SJSA1 (cell line): ENCODE measurements at regions not wholly inside any gene's neighbourhood (a gene's known extent, or its start where the extent isn't known, plus 50 kb on each side); places are given as distances from the start of the nearest gene placed in this dataset.

ENCODE experiments used
- DNase-seq, 2 experiments: peaks; one replicate each; pipeline ENCODE4 v3.0.0-alpha.2; 2015 to 2020; ENCODE audit warnings: low spot score in 2 of 2, low read depth in 1 of 2
- H3K27ac ChIP-seq: fragments of 250-450 bp; sonication (Bioruptor Pico); 2 replicates; pipeline ENCODE4 v1.5.1; 2020; ENCODE audit warnings: mild to moderate bottlenecking, moderate library complexity
- H3K27me3 ChIP-seq: fragments of 250-450 bp; sonication (Bioruptor Pico); replicated peaks from 2 replicates; pipeline ENCODE4 v1.5.1; 2020; ENCODE audit warnings: mild to moderate bottlenecking, moderate library complexity
- H3K36me3 ChIP-seq: fragments of 250-450 bp; sonication (Bioruptor Pico); 2 replicates; pipeline ENCODE4 v1.5.1; 2020; ENCODE audit warnings: mild to moderate bottlenecking
- H3K4me1 ChIP-seq: fragments of 250-450 bp; sonication (Bioruptor Pico); replicated peaks from 2 replicates; pipeline ENCODE4 v1.6.1; 2021; ENCODE audit warnings: mild to moderate bottlenecking
- H3K4me3 ChIP-seq: fragments of 250-450 bp; sonication (Bioruptor Pico); 2 replicates; pipeline ENCODE4 v1.5.1; 2020; ENCODE audit warnings: mild to moderate bottlenecking
- H3K9me3 ChIP-seq: fragments of 250-450 bp; sonication (Bioruptor Pico); replicated peaks from 2 replicates; pipeline ENCODE4 v1.5.1; 2020; ENCODE audit warnings: mild to moderate bottlenecking

GRCh38 chr12:113601656-113602263 is 130.1 kb upstream of the LHX5 start:
- no peaks in the 10 kb centered on the region for H3K4me1 ChIP-seq
- no peaks in the 10 kb centered on the region for H3K36me3 ChIP-seq
- no peak for DNase-seq
- no peak overlapping the region for H3K4me3 ChIP-seq
- no peaks in the 10 kb centered on the region for H3K9me3 ChIP-seq
- H3K27me3 ChIP-seq: peaks cover 3% of the 10 kb centered on the region; the same call in 1 of the 2 replicates
- H3K27ac ChIP-seq: no peak overlapping the region

- Histone ChIP-seq H3K4me3 (no peak overlapping the region), H3K9me3 (0 out of 2 replicates have a peak, but pooled peaks cover 2% of the 10 kb centered on the region), H3K27me3 (peaks cover 3% of the 10 kb centered on the region; the same call in 1 of the 2 replicates), H3K4me1 (no peaks in the 10 kb centered on the region), H3K27ac (no peak overlapping the region), H3K36me3 (no peaks in the 10 kb centered on the region)
- no peak for DNase-seq
These were observed 127.2 kb upstream of the LHX5 start for GRCh38 chr12:113598815-113599406.

- 0 out of 2 replicates have a peak, but pooled peaks cover 2% of the 10 kb centered on the region for H3K9me3 ChIP-seq
- DNase-seq: no peak
- H3K4me1 ChIP-seq: no peaks in the 10 kb centered on the region
- H3K4me3 ChIP-seq: no peak overlapping the region
- H3K27me3 ChIP-seq: peaks cover 3% of the 10 kb centered on the region
- no peak overlapping the region for H3K27ac ChIP-seq
- no peaks in the 10 kb centered on the region for H3K36me3 ChIP-seq
These were observed 123.3 kb upstream of the LHX5 start for GRCh38 chr12:113594967-113595366.

- H3K27ac ChIP-seq: no peak overlapping the region
- H3K4me3 ChIP-seq: no peak overlapping the region
- no peak for DNase-seq
- H3K27me3 ChIP-seq: no peaks in the 10 kb centered on the region; the same call in 1 of the 2 replicates
- H3K9me3 ChIP-seq: 0 out of 2 replicates have a peak, but pooled peaks cover 2% of the 10 kb centered on the region
- no peaks in the 10 kb centered on the region for H3K4me1 ChIP-seq
- no peaks in the 10 kb centered on the region for H3K36me3 ChIP-seq
These were observed 119.9 kb upstream of the LHX5 start for GRCh38 chr12:113591480-113591974.

GRCh38 chr12:113589437-113589836 is 117.8 kb upstream of the LHX5 start:
- no peaks in the 10 kb centered on the region; the same call in 1 of the 2 replicates for H3K27me3 ChIP-seq
- H3K27ac ChIP-seq: no peak overlapping the region
- no peak overlapping the region for H3K4me3 ChIP-seq
- no peak for DNase-seq
- no peaks in the 10 kb centered on the region for H3K4me1 ChIP-seq
- H3K9me3 ChIP-seq: no peaks in the 10 kb centered on the region
- no peaks in the 10 kb centered on the region for H3K36me3 ChIP-seq

- no peak overlapping the region for H3K27ac ChIP-seq
- no peaks in the 10 kb centered on the region; the same call in 1 of the 2 replicates for H3K27me3 ChIP-seq
- DNase-seq: no peak
- H3K36me3 ChIP-seq: no peaks in the 10 kb centered on the region
- H3K4me3 ChIP-seq: no peak overlapping the region
- no peaks in the 10 kb centered on the region for H3K9me3 ChIP-seq
- H3K4me1 ChIP-seq: no peaks in the 10 kb centered on the region
These were observed 116.0 kb upstream of the LHX5 start for GRCh38 chr12:113587720-113588119.

GRCh38 chr12:113586461-113586860 is 114.8 kb upstream of the LHX5 start:
- Histone ChIP-seq H3K9me3 (no peaks in the 10 kb centered on the region), H3K4me1 (no peaks in the 10 kb centered on the region), H3K36me3 (no peaks in the 10 kb centered on the region), H3K27ac (no peak overlapping the region), H3K27me3 (no peaks in the 10 kb centered on the region), H3K4me3 (no peak overlapping the region)
- DNase-seq: no peak

- no peak overlapping the region for H3K27ac ChIP-seq
- DNase-seq: no peak
- no peaks in the 10 kb centered on the region for H3K9me3 ChIP-seq
These were observed 111.0 kb upstream of the LHX5 start for GRCh38 chr12:113582521-113583218.

GRCh38 chr12:113581342-113581741 is 109.7 kb upstream of the LHX5 start:
- no peak for DNase-seq
- Histone ChIP-seq H3K27ac (no peak overlapping the region), H3K36me3 (no peaks in the 10 kb centered on the region), H3K9me3 (no peaks in the 10 kb centered on the region), H3K27me3 (no peaks in the 10 kb centered on the region; the same call in 1 of the 2 replicates), H3K4me3 (no peak overlapping the region), H3K4me1 (no peaks in the 10 kb centered on the region)

More at GRCh38 chr12:113582521-113583218, 111.0 kb upstream of the LHX5 start:
- H3K36me3 ChIP-seq: no peaks in the 10 kb centered on the region
- no peaks in the 10 kb centered on the region for H3K4me1 ChIP-seq
- H3K27me3 ChIP-seq: no peaks in the 10 kb centered on the region; the same call in 1 of the 2 replicates
- H3K4me3 ChIP-seq: no peak overlapping the region

- Histone ChIP-seq H3K9me3 (no peaks in the 10 kb centered on the region), H3K27ac (no peak overlapping the region), H3K36me3 (no peaks in the 10 kb centered on the region), H3K4me1 (no peaks in the 10 kb centered on the region), H3K4me3 (no peak overlapping the region), H3K27me3 (no peaks in the 10 kb centered on the region; the same call in 1 of the 2 replicates)
- no peak for DNase-seq
These were observed 108.8 kb upstream of the LHX5 start for GRCh38 chr12:113580437-113580836.

GRCh38 chr12:113577464-113578129 is 105.9 kb upstream of the LHX5 start:
- H3K4me1 ChIP-seq: no peaks in the 10 kb centered on the region
- no peak overlapping the region for H3K27ac ChIP-seq
- DNase-seq: no peak

GRCh38 chr12:113575386-113575785 is 103.7 kb upstream of the LHX5 start:
- H3K36me3 ChIP-seq: no peaks in the 10 kb centered on the region
- peaks cover 6% of the 10 kb centered on the region for H3K27me3 ChIP-seq
- no peaks in the 10 kb centered on the region for H3K4me1 ChIP-seq
- no peak for DNase-seq
- no peaks in the 10 kb centered on the region for H3K9me3 ChIP-seq
- no peak overlapping the region for H3K4me3 ChIP-seq
- H3K27ac ChIP-seq: no peak overlapping the region

More at GRCh38 chr12:113577464-113578129, 105.9 kb upstream of the LHX5 start:
- H3K9me3 ChIP-seq: no peaks in the 10 kb centered on the region
- no peak overlapping the region for H3K4me3 ChIP-seq
- no peaks in the 10 kb centered on the region for H3K36me3 ChIP-seq
- peaks cover 5% of the 10 kb centered on the region for H3K27me3 ChIP-seq

GRCh38 chr12:113573148-113573547 is 101.5 kb upstream of the LHX5 start:
- Histone ChIP-seq H3K27me3 (peaks cover 13% of the 10 kb centered on the region), H3K9me3 (no peaks in the 10 kb centered on the region), H3K4me3 (no peak overlapping the region), H3K27ac (no peak overlapping the region), H3K36me3 (no peaks in the 10 kb centered on the region), H3K4me1 (no peaks in the 10 kb centered on the region)
- DNase-seq: no peak
